ENCODE measurements at regions not wholly inside any gene's neighbourhood (a gene's known extent, or its start where the extent isn't known, plus 50 kb on each side); places are given as distances from the start of the nearest gene placed in this dataset.
"Not testable (repeated sequence)": the region's sequence is repeated elsewhere in the genome, so short reads cannot be mapped to it uniquely, and the experiment has no call there.

GRCh38 chr2:91422102-91422501 is 2730.6 kb downstream of the RPIA start:
- H3K4me1 ChIP-seq (ENCODE audit: control insufficient read depth in 1 of 2, insufficient read depth in 2 of 2, low read length in 2 of 2); H3K36me3 ChIP-seq (ENCODE audit: control insufficient read depth in 1 of 2, insufficient read depth in 2 of 2, low read length in 2 of 2); H3K4me3 ChIP-seq (ENCODE audit: low read depth in 1 of 2, low read length in 2 of 2); H3K27me3 ChIP-seq (ENCODE audit: low read depth, low read length); H3K27ac ChIP-seq (ENCODE audit: low read length): not testable (repeated sequence)
- H3K9me3 ChIP-seq (ENCODE audit: control insufficient read depth in 1 of 2, low read length in 2 of 2) = peaks cover 4 to 23% of the 10 kb centered on the region in 2 donors

- not testable (repeated sequence) for H3K9me3 ChIP-seq (ENCODE audit: control insufficient read depth in 1 of 2, low read length in 2 of 2); H3K27me3 ChIP-seq (ENCODE audit: low read depth, low read length); H3K27ac ChIP-seq (ENCODE audit: low read length); H3K4me1 ChIP-seq (ENCODE audit: control insufficient read depth in 1 of 2, insufficient read depth in 2 of 2, low read length in 2 of 2); H3K4me3 ChIP-seq (ENCODE audit: low read depth in 1 of 2, low read length in 2 of 2); H3K36me3 ChIP-seq (ENCODE audit: control insufficient read depth in 1 of 2, insufficient read depth in 2 of 2, low read length in 2 of 2)
These were observed 2735.7 kb downstream of the RPIA start for GRCh38 chr2:91427148-91427547.

GRCh38 chr2:91441932-91442245 is 2750.4 kb downstream of the RPIA start:
- not testable (repeated sequence) for H3K27ac ChIP-seq (ENCODE audit: low read length); H3K9me3 ChIP-seq (ENCODE audit: control insufficient read depth in 1 of 2, low read length in 2 of 2); H3K36me3 ChIP-seq (ENCODE audit: control insufficient read depth in 1 of 2, insufficient read depth in 2 of 2, low read length in 2 of 2); H3K27me3 ChIP-seq (ENCODE audit: low read depth, low read length)
- Histone ChIP-seq H3K4me3 (ENCODE audit: low read depth in 1 of 2, low read length in 2 of 2) (peak overlapping the region in 1 of 2 donors; percentile 65), H3K4me1 (ENCODE audit: control insufficient read depth in 1 of 2, insufficient read depth in 2 of 2, low read length in 2 of 2) (peaks cover 0 to 13% of the 10 kb centered on the region in 2 donors)

- Histone ChIP-seq H3K4me1 (ENCODE audit: control insufficient read depth in 1 of 2, insufficient read depth in 2 of 2, low read length in 2 of 2) (peaks cover 0 to 13% of the 10 kb centered on the region in 2 donors), H3K27ac (ENCODE audit: low read length) (no peak overlapping the region), H3K27me3 (ENCODE audit: low read depth, low read length) (peaks cover 5% of the 10 kb centered on the region), H3K4me3 (ENCODE audit: low read depth in 1 of 2, low read length in 2 of 2) (peak overlapping the region in 1 of 2 donors; percentile 65), H3K9me3 (ENCODE audit: control insufficient read depth in 1 of 2, low read length in 2 of 2) (peaks cover 0 to 9% of the 10 kb centered on the region in 2 donors), H3K36me3 (ENCODE audit: control insufficient read depth in 1 of 2, insufficient read depth in 2 of 2, low read length in 2 of 2) (no peaks in the 10 kb centered on the region)
These were observed 2750.9 kb downstream of the RPIA start for GRCh38 chr2:91442246-91442905.

GRCh38 chr2:91442906-91443729 is 2751.6 kb downstream of the RPIA start:
- H3K4me1 ChIP-seq (ENCODE audit: control insufficient read depth in 1 of 2, insufficient read depth in 2 of 2, low read length in 2 of 2) = peaks cover 0 to 13% of the 10 kb centered on the region in 2 donors
- H3K4me3 ChIP-seq (ENCODE audit: low read depth in 1 of 2, low read length in 2 of 2) = peak overlapping the region in 1 of 2 donors; percentile 65
- not testable (repeated sequence) for H3K27ac ChIP-seq (ENCODE audit: low read length); H3K9me3 ChIP-seq (ENCODE audit: control insufficient read depth in 1 of 2, low read length in 2 of 2); H3K27me3 ChIP-seq (ENCODE audit: low read depth, low read length); H3K36me3 ChIP-seq (ENCODE audit: control insufficient read depth in 1 of 2, insufficient read depth in 2 of 2, low read length in 2 of 2)

GRCh38 chr2:91443730-91444115 is 2752.2 kb downstream of the RPIA start:
- not testable (repeated sequence) for H3K27ac ChIP-seq (ENCODE audit: low read length); H3K27me3 ChIP-seq (ENCODE audit: low read depth, low read length); H3K36me3 ChIP-seq (ENCODE audit: control insufficient read depth in 1 of 2, insufficient read depth in 2 of 2, low read length in 2 of 2); H3K4me3 ChIP-seq (ENCODE audit: low read depth in 1 of 2, low read length in 2 of 2); H3K9me3 ChIP-seq (ENCODE audit: control insufficient read depth in 1 of 2, low read length in 2 of 2)
- peaks cover 0 to 13% of the 10 kb centered on the region in 2 donors for H3K4me1 ChIP-seq (ENCODE audit: control insufficient read depth in 1 of 2, insufficient read depth in 2 of 2, low read length in 2 of 2)

GRCh38 chr2:91445705-91446104 is 2754.2 kb downstream of the RPIA start:
- H3K36me3 ChIP-seq (ENCODE audit: control insufficient read depth in 1 of 2, insufficient read depth in 2 of 2, low read length in 2 of 2); H3K27ac ChIP-seq (ENCODE audit: low read length); H3K27me3 ChIP-seq (ENCODE audit: low read depth, low read length); H3K9me3 ChIP-seq (ENCODE audit: control insufficient read depth in 1 of 2, low read length in 2 of 2); H3K4me3 ChIP-seq (ENCODE audit: low read depth in 1 of 2, low read length in 2 of 2): not testable (repeated sequence)
- peaks cover 0 to 13% of the 10 kb centered on the region in 2 donors for H3K4me1 ChIP-seq (ENCODE audit: control insufficient read depth in 1 of 2, insufficient read depth in 2 of 2, low read length in 2 of 2)

DNA sequence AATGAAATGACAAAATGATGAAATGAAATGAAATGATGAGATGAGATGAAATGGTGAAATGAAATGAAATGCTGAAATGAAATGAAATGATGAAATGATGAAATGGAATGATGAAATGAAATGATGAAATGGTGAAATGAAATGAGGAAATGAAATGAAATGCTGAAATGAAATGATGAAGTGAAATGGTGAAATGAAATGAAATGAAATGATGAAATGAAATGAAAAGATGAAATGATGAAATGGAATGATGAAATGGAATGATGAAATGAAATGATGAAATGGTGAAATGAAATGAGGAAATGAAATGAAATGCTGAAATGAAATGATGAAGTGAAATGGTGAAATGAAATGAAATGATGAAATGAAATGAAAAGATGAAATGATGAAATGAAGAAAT is 2755.0 kb downstream of the RPIA start:
- H3K9me3 ChIP-seq (ENCODE audit: control insufficient read depth in 1 of 2, low read length in 2 of 2); H3K27ac ChIP-seq (ENCODE audit: low read length); H3K4me3 ChIP-seq (ENCODE audit: low read depth in 1 of 2, low read length in 2 of 2); H3K36me3 ChIP-seq (ENCODE audit: control insufficient read depth in 1 of 2, insufficient read depth in 2 of 2, low read length in 2 of 2); H3K27me3 ChIP-seq (ENCODE audit: low read depth, low read length): not testable (repeated sequence)
- H3K4me1 ChIP-seq (ENCODE audit: control insufficient read depth in 1 of 2, insufficient read depth in 2 of 2, low read length in 2 of 2) = peaks cover 0 to 13% of the 10 kb centered on the region in 2 donors

GRCh38 chr2:91446915-91447314 is 2755.4 kb downstream of the RPIA start:
- not testable (repeated sequence) for H3K27me3 ChIP-seq (ENCODE audit: low read depth, low read length); H3K9me3 ChIP-seq (ENCODE audit: control insufficient read depth in 1 of 2, low read length in 2 of 2); H3K4me3 ChIP-seq (ENCODE audit: low read depth in 1 of 2, low read length in 2 of 2); H3K36me3 ChIP-seq (ENCODE audit: control insufficient read depth in 1 of 2, insufficient read depth in 2 of 2, low read length in 2 of 2); H3K27ac ChIP-seq (ENCODE audit: low read length)
- H3K4me1 ChIP-seq (ENCODE audit: control insufficient read depth in 1 of 2, insufficient read depth in 2 of 2, low read length in 2 of 2) = peaks cover 0 to 12% of the 10 kb centered on the region in 2 donors

DNA sequence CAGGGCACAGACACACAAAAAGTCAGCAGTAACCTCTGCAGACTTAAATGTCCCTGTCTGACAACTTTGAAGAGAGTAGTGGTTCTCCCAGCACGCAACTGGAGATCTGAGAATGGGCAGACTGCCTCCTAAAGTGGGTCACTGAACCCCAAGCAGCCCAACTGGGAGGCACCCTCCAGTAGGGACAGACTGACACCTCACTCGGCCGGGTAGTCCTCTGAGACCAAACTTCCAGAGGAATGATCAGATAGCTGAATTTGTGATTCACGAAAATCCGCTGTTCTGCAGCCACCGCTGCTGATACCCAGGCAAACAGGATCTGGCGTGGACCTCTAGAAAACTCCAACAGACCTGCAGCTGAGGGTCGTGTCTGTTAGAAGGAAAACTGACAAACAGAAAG is 2756.0 kb downstream of the RPIA start:
- not testable (repeated sequence) for H3K27me3 ChIP-seq (ENCODE audit: low read depth, low read length); H3K4me3 ChIP-seq (ENCODE audit: low read depth in 1 of 2, low read length in 2 of 2)

DNA sequence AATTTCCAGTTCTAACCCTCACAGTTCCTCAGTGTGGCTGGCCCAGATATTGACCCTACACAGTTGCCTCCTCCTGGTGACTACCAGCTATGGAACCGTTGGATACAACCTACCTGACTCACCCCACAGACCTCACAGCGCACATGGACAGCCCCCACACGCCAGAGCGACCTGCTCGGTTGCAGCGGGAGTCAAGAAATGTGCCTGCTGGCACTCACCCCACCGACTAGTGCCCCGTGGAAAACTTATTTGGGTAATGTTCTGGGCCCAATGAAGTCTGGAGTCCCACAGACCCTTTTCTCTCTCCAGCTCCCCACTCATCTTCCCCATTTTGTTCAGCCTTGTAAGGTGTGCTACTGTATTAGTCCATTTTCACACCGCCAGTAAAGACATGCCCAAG is 2770.8 kb downstream of the RPIA start:
- H3K27ac ChIP-seq (ENCODE audit: low read length); H3K4me3 ChIP-seq (ENCODE audit: low read depth in 1 of 2, low read length in 2 of 2); H3K36me3 ChIP-seq (ENCODE audit: control insufficient read depth in 1 of 2, insufficient read depth in 2 of 2, low read length in 2 of 2); H3K9me3 ChIP-seq (ENCODE audit: control insufficient read depth in 1 of 2, low read length in 2 of 2); H3K27me3 ChIP-seq (ENCODE audit: low read depth, low read length); H3K4me1 ChIP-seq (ENCODE audit: control insufficient read depth in 1 of 2, insufficient read depth in 2 of 2, low read length in 2 of 2): not testable (repeated sequence)

More for the DNA sequence above, 2756.0 kb downstream of the RPIA start:
- H3K9me3 ChIP-seq (ENCODE audit: control insufficient read depth in 1 of 2, low read length in 2 of 2); H3K4me1 ChIP-seq (ENCODE audit: control insufficient read depth in 1 of 2, insufficient read depth in 2 of 2, low read length in 2 of 2); H3K27ac ChIP-seq (ENCODE audit: low read length); H3K36me3 ChIP-seq (ENCODE audit: control insufficient read depth in 1 of 2, insufficient read depth in 2 of 2, low read length in 2 of 2): not testable (repeated sequence)

- H3K4me3 ChIP-seq (ENCODE audit: low read depth in 1 of 2, low read length in 2 of 2); H3K36me3 ChIP-seq (ENCODE audit: control insufficient read depth in 1 of 2, insufficient read depth in 2 of 2, low read length in 2 of 2); H3K4me1 ChIP-seq (ENCODE audit: control insufficient read depth in 1 of 2, insufficient read depth in 2 of 2, low read length in 2 of 2); H3K27me3 ChIP-seq (ENCODE audit: low read depth, low read length); H3K27ac ChIP-seq (ENCODE audit: low read length); H3K9me3 ChIP-seq (ENCODE audit: control insufficient read depth in 1 of 2, low read length in 2 of 2): not testable (repeated sequence)
These were observed 2771.5 kb downstream of the RPIA start for GRCh38 chr2:91463007-91463406.
